ENCODE measurements at regions not wholly inside any gene's neighbourhood (a gene's known extent, or its start where the extent isn't known, plus 50 kb on each side); places are given as distances from the start of the nearest gene placed in this dataset.

- no peak for DNase-seq (ENCODE audit: low read depth in 1 of 2, low spot score in 1 of 2)
Observed at GRCh38 chr6:43856005-43856765, 86.2 kb downstream of the VEGFA start.

GRCh38 chr6:43855247-43855646 is 85.2 kb downstream of the VEGFA start:
- DNase-seq (ENCODE audit: low read depth in 1 of 2, low spot score in 1 of 2), result no peak

- DNase-seq (ENCODE audit: low read depth in 1 of 2, low spot score in 1 of 2), result no peak
Observed at GRCh38 chr6:43853066-43853650, 83.1 kb downstream of the VEGFA start.

GRCh38 chr6:43852350-43852864 is 82.4 kb downstream of the VEGFA start:
- no peak for DNase-seq (ENCODE audit: low read depth in 1 of 2, low spot score in 1 of 2)

- no peak for DNase-seq (ENCODE audit: low read depth in 1 of 2, low spot score in 1 of 2)
Observed at GRCh38 chr6:43851204-43851865, 81.3 kb downstream of the VEGFA start.

- no peak for DNase-seq (ENCODE audit: low read depth in 1 of 2, low spot score in 1 of 2)
Observed at GRCh38 chr6:43850314-43851203, 80.5 kb downstream of the VEGFA start.

- DNase-seq (ENCODE audit: low read depth in 1 of 2, low spot score in 1 of 2), result no peak
Observed at GRCh38 chr6:43849844-43850243, 79.8 kb downstream of the VEGFA start.

GRCh38 chr6:43848671-43849391 is 78.8 kb downstream of the VEGFA start:
- no peak for DNase-seq (ENCODE audit: low read depth in 1 of 2, low spot score in 1 of 2)

GRCh38 chr6:43847741-43848630 is 78.0 kb downstream of the VEGFA start:
- no peak for DNase-seq (ENCODE audit: low read depth in 1 of 2, low spot score in 1 of 2)

- no peak for DNase-seq (ENCODE audit: low read depth in 1 of 2, low spot score in 1 of 2)
Observed at GRCh38 chr6:43846556-43846955, 76.5 kb downstream of the VEGFA start.

- no peak for DNase-seq (ENCODE audit: low read depth in 1 of 2, low spot score in 1 of 2)
Observed at GRCh38 chr6:43845646-43846045, 75.6 kb downstream of the VEGFA start.

- no peak for DNase-seq (ENCODE audit: low read depth in 1 of 2, low spot score in 1 of 2)
Observed at GRCh38 chr6:43843669-43844171, 73.7 kb downstream of the VEGFA start.

- DNase-seq (ENCODE audit: low read depth in 1 of 2, low spot score in 1 of 2), result no peak
Observed at GRCh38 chr6:43843097-43843645, 73.2 kb downstream of the VEGFA start.

GRCh38 chr6:43842231-43842794 is 72.3 kb downstream of the VEGFA start:
- DNase-seq (ENCODE audit: low read depth in 1 of 2, low spot score in 1 of 2), result no peak

GRCh38 chr6:43840490-43841218 is 70.6 kb downstream of the VEGFA start:
- no peak for DNase-seq (ENCODE audit: low read depth in 1 of 2, low spot score in 1 of 2)

GRCh38 chr6:43838276-43839036 is 68.4 kb downstream of the VEGFA start:
- no peak for DNase-seq (ENCODE audit: low read depth in 1 of 2, low spot score in 1 of 2)

GRCh38 chr6:43837507-43837906 is 67.5 kb downstream of the VEGFA start:
- no peak for DNase-seq (ENCODE audit: low read depth in 1 of 2, low spot score in 1 of 2)
